SK-MEL-5 (cell line): ENCODE measurements at regions not wholly inside any gene's neighbourhood (a gene's known extent, or its start where the extent isn't known, plus 50 kb on each side); places are given as distances from the start of the nearest gene placed in this dataset.

Experiments
- DNase-seq: peaks from one replicate; pipeline ENCODE4 v3.0.0-alpha.2; 2016; ENCODE audit warnings: low read depth, low spot score
- in situ Hi-C: cut with HindIII; loops from 2 replicates; pipeline ENCODE4 v1.10.0; 2016; ENCODE audit warnings: low sequenced_read_pairs, high pct_unique_total_duplicates, low pct_unique_long_range_greater_than_20kb

DNA sequence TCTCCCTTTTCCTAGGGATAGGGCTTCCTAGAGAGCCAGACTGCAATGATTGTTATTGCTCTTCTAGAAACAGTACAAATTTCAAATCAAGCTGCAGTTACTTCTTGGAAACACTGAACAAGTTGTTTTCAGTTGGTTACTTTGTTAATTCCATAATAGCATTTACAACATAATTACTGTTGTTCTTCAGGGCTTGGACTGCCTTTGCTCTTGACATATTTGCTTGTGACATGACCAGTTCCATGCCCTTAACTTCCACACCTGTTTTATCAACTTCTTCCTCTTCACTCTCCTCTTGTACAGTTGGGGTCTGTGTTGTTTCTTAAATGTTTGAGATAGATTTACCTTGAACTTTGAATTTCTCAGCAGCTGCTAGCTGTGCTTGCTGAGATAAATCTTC lies 104.4 kb downstream of the SEC23IP start:
- no peak for DNase-seq
- in situ Hi-C loops, result no loop called here

DNA sequence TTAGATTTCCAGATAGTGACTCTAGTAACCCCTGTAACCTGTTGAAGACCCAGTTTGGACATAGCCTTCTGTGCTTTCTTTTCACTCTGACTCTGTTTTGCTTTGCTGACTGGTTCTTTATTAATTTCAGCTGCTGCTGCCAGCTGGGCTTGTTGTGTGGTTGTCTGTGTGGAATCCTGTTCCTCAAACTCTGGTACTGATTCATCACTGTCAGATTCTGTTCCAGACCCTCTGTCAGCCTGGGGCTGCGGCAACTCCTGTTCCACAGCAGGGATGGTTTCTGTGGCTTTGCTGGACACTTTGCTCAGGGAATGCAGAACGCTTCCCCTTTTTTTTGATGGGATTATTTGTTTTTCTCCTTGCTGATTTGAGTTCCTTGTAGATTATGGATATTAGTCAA lies 104.9 kb downstream of the SEC23IP start:
- no peak for DNase-seq

DNA sequence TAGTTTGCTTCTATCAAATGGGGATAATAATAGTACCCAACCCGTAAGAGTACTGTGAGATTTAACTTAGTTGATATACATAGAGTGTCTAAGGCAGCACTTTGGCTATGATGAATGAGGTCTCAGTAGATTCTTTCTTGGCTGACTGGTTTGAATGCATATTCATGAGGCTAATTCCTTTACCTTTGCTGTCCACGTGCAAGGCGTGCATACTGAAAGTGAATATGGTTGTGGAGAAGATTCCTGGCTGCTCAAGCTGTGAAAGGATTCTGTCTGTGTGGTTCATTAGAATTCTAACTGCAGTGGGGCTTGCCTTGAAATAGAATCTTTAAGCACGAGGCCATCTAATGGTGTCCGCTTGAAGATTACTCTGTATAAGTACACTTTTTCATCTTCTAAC lies 110.3 kb downstream of the SEC23IP start:
- in situ Hi-C loops, result no loop called here
- DNase-seq, result no peak

More for the DNA sequence above, 104.9 kb downstream of the SEC23IP start:
- in situ Hi-C loops, result no loop called here

DNA sequence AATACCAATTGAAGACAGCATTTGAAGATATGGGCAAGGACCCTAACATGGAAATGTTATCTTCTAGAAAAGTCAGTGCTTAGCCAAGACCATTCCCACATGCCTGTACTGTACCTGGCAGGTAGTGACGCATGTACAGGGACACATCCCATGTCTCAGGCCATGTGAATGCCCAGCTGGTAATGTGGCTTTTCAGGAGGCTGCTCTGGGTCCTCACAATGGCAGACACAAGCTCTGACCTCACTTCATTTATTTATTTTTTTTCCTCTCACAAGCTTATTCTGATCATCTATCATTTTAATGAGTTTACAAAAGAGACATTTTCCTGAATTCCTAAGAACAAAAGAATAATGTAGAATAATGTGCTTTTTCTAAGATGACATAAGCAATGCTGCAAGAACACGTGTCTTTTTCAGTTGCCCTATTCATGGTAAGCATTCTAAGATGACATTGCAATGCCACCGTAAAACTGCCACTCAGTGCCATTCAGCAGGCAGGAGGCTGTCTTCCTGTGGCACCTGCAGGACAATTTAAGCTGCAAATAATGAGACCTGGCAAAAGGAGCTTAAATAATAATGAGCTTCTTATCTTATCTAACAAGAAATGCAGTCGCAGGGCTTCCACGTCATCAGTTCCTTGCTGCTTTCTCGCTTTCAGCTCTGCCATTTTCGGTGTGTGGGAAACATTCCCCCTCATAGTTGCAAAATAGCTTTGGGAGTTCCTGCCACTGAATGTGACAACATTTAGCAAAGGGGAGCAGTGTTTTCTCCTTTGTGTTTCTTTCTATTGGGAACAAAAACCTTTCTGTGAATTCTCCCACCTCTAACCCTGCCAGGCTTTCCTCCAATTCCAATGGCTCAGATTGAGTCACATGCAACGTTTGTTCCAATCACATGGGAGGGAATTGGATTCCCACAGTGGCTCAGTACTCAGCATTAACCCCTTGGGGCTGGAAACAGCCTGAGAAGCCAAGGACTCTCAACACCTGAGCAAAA lies 113.0 kb downstream of the SEC23IP start:
- in situ Hi-C loops, result no loop called here
- DNase-seq, result peak; percentile 55

DNA sequence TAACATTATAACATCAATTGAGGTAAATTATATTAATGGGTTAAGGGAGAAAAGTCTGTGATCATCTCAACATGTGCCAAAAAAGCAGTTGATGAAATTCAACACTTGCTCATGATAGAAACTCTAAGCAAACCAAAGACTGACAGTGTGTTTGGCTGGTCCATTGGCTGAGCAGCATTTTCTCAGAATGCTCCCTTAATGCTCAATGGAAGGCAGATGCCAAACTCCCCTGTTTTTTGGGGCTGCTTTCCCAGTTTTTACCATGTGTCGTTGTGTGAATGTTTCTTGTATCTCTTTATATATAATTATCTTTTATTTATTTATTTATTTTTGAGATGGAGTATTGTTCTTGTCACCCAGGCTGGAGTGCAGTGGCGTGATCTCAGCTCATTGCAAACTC lies 114.7 kb downstream of the SEC23IP start:
- in situ Hi-C loops, result no loop called here
- no peak for DNase-seq

DNA sequence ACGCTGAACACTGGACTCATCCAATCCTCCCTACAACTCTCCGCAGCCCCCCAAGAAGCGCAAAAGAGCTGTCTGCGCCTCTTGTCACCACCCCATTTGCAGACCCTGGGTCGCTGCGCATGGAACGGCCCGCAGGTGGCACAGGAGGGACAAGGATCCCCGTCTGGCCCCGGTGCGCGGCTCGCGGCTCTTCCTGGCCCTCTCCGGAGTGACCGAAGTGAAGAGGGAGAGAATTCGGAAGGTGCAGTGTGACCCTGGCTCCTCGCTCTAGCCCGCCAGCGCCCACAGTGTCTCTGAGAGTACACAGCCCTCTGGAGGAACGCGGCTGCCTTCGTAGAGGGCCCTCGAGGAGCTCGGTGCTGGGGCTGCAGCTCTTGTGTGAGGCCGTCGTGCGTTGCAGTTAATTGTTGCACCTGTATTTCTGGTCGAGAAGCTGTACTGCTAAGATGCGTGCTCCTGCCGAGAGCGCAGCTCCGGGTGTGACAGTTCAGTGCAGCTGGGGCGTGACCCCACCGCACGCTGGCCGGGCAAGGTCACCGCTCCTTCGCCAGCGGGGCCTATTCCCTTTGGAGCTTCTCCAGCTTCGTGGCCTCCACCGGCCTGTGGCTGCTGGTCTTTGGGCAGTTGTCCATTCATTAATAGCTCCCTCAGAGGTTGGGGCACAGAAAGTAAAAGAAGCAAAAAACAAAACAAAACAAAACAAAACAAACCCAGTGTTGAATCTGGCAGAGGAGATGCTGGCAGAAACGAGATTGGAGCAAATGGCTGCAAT lies 119.0 kb downstream of the SEC23IP start:
- no peak for DNase-seq
- in situ Hi-C loops, result no loop called here

DNA sequence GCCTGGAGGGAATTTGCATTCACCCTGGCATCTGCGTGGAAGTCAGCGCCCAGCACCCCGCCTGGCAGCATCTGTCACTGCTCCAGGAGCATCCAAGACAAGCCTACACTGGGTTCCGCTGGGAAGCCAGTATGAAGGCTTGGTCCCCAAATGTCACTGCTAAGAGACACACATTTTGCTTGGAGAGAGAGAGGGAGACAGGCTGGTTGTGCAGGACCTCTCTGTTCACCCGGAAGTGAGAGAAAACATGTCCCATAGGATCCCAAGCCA lies 119.5 kb downstream of the SEC23IP start:
- in situ Hi-C loops, result no loop called here
- no peak for DNase-seq

DNA sequence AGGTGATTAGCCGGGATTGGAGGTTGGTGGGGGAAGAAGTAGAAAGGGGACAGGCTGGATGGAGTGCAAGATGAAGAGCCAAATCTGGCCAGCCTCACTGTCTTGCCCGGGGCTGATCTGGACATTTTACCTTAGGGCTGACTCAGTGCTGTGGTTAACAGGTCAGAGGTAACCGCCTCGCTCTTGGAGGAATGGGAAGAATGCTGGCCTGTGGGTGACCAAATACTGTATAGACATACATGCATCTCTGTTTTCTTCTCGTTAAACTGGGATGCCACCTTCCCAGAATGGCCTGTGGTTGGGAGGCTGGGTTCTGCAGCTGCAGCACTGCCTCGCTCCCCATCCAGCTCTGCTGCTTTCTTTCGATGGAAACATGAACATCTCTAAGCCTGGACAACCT lies 120.0 kb downstream of the SEC23IP start:
- in situ Hi-C loops, result no loop called here
- no peak for DNase-seq

DNA sequence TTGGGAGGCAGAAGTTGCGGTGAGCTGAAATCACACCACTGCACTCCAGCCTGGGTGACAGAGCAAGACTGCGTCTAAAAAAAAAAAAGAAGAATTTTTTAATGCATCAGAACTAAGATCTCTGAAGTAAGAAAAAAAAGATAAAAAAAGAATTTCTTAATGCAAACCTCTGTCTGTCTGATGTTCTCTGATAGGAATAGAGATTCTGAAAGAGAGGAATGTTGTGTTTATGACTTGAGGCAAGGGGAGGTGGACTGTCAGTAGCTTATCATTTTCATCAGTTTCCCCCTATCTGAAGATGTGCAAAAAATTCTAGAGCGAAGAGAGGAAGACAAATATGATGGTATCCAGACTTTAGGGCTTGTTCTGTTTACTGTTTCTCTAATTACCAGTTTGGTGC lies 121.5 kb downstream of the SEC23IP start:
- in situ Hi-C loops, result no loop called here
- no peak for DNase-seq

DNA sequence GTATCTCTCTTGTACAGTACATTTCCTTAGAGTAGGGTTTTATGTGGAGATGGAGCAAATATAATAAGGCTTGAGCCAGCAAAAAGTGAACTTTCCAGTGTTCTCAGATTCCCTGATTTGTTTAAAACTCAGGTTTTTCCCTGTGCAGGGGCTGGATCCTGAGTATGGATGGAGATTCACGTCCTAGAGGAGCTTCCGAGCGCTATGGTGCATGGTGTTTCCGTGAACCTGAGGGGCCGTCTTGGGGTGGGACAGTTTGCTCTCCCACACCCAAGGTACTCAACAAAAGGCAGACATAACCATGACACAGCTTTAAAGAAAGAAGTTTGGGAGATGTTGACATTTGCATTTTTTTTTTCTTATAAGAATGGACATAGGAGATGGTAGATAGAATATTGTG lies 122.5 kb downstream of the SEC23IP start:
- DNase-seq, result no peak
- in situ Hi-C loops, result no loop called here

DNA sequence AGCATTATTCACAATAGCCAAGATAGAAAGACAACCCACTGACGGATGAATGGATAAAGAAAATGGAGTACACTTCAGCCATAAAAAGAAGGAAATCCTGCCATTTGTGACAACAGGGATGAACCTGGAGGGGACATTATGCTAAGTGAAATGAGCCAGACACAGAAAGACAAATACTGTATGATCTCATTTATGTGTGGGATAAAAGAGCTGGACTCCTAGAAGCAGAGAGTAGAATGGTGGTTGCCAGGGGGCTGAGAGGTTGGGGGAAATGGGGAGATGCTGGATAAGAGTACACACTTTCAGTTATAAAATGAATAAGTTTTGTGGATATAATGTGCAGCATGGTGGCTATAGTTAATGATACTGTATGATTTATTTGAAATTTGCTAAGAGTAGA lies 124.4 kb downstream of the SEC23IP start:
- in situ Hi-C loops, result no loop called here
- DNase-seq, result no peak

DNA sequence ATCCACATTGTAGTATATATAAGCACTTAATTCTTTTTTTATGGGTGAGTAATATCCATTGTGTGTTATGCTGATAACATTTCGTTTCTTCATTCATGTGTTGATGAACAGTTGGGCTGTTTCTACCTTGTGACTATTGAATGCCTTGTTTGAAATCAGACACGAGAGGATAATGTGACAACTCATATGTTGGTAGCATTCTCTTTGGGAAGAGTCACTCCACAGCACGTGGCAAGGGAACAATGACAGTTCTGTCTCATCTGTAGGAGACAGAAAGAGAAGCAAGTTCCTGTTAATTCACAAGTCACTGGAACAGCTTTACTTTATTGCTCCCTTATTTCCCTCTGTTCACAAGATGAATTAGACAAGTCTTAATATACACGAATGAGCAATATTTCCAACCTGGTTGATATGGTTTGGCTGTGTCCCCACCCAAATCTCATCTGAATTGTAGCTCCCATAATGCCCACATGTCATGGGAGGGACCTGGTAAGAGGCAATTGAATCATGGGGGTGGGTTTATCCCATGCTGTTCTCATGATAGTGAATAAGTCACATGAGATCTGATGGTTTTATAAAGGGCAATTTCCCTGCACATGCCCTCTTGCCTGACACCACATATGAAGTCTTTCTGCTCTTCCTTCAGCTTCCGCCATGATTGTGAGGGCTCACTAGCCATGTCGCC lies 125.3 kb downstream of the SEC23IP start:
- DNase-seq, result peak; percentile 93
- in situ Hi-C loops, result no loop called here

DNA sequence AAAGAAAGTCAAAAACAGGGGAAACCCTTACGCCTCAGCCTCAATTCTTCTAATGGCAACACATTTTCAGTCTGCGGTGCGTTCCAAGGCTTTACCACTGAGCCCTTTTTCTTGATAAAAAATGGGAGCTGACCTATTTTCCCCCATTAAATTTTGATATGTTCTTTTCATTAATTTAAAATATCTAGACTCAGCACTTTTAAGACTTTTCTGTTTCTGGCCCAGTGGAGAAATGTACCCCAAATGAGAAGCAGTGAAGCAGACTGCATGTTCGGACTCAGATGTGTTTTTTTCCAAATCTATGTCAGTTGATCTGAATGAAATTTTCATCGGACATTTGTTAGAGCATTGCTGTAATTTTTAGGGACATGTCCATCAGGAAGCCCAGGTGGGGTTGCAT lies 126.2 kb downstream of the SEC23IP start:
- no peak for DNase-seq
- in situ Hi-C loops, result no loop called here

DNA sequence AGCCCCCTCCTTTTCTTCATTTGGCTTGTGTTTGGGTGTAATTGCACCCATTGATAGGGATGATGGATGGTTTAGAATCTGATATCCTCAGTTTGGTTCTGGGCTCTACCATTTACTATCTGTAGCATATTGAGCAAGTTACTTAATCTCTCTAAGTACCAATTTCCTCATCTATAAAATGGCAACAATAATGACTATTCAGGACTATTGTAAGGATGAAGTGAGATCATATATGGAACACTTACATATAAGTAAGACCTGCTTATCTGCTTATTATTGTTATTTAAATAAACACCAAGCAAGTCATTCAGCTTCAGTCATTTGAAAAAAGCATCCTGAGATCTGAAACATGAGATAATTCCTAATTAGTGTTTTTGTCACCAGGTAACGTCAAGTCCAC lies 127.0 kb downstream of the SEC23IP start:
- in situ Hi-C loops, result no loop called here
- DNase-seq, result no peak

DNA sequence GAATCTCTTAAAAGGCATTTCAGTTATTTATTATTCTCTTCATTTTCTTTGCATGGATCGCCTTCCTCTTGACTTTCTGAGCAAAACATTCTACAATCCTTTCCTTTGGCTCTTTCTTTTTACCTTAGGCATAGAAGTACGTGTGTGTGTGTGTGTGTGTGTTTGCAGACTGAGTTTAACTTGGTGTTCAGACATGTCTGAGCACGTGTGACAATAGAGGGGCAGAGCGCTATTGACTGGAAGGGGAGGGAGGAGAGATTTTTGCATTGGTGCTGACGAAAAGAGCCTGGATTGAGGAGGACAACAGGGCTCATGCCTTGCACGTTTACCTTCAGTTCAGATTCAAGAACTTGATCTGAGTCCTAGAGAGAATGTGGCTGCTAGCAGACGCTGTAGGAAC lies 129.8 kb downstream of the SEC23IP start:
- DNase-seq, result no peak
- in situ Hi-C loops, result no loop called here

DNA sequence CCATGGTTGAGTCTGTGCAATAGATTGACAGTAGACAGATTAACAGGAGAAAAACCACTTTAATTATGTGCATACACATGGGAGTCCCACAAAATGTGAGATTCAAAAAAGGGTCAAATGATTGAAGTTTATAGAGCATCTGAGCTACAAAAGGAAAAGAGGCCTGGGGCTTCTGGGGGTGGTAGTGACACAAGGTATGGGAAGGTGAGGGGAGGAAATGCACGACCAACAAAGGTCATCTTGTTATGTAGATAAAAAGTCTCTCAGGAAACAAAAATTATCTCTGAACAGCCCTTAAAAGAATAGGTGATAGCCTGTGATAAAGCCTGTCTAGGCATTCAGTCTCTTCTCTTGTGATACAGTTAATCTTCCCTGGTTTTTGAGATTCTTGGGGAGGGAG lies 141.7 kb downstream of the SEC23IP start:
- no peak for DNase-seq
- in situ Hi-C loops, result no loop called here

DNA sequence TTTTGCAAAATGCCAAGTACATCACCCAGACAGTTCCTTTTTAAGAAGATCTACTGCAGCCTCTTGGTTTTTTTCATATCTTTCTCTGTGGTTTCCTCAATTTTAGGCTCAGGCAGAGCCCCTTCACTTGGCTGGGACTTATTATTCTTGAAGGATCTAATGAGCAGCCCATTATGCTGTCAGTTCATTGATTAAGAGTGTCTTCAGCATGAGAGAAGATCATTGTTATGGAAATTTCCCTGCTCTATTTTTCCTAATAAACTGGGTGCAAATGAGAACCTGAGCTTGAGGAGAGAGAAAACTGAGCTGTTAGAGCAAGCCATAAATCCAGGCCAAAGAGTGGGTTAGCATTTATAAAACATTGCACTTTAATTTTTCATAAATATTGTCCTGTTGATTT lies 146.5 kb downstream of the SEC23IP start:
- no peak for DNase-seq
- in situ Hi-C loops, result no loop called here

DNA sequence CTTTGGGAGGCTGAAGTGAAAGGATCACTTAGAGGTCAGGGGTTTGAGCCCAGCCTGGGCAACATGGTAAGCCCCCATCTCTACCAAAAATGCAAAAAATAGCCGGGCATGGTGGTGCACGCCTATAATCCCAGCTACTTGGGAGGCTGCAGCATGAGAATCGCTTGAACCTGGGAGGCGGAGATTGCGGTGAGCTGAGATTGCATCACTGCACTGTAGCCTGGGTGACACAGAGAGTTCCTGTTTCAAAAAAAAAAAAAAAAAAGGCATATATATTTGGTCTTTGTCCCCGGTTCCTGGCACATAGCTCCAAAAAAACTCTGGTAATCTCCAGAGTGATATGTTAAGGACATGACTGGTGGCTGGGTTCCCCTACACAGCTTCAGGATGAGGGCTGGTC lies 147.3 kb downstream of the SEC23IP start:
- DNase-seq, result no peak
- in situ Hi-C loops, result no loop called here
